NCI-H2196 treated with DMSO at 0.1 percent for 48 hours (cell line): ENCODE measurements at regions not wholly inside any gene's neighbourhood (a gene's known extent, or its start where the extent isn't known, plus 50 kb on each side); places are given as distances from the start of the nearest gene placed in this dataset.

Experiments used
- DNase-seq: peaks from one replicate; lab custom pipeline; 2025; ENCODE audit not compliant: unreplicated experiment; lab: John Stamatoyannopoulos, UW

DNA sequence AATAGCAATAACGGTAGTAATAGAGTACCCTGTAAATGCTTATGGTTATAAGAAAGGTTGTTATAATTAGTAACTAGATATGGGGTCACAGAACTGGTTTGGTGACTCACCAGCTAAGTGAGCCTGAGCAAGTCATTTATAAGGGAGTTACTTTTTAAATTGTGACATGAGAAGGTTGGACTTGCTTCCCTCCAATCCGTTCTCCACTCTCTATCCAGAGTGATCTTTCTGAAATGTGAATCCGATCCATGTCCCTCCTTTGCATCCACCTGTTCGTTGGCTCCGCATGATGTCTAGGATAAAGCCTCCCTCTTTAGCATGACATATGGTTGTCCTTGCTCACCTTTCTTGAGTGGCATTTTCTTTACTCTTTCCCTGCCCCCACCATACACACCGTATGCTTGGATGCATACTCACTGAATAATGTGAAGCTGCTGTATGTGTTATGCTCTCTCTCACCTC, 83.1 kb downstream of the CDC42EP3 start:
- no peak for DNase-seq

DNA sequence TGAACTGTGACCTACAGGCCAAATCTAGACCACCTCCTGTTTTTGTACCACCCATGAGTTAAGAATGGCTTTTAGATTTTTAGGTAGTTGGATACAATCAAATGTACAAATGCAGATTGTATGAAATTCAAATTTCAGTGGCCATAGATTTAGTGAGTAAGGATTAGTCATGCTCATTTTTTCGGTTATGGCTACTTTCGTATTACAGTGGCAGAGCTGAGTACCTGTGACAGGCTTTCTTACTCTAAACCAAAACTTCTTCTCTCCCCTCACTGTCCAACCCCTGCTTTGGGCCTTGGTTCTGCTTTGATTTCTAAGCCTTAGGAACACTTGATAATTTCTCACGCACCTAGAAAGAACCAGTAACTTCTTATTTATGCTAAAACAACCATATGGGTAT, 82.1 kb downstream of the CDC42EP3 start:
- no peak for DNase-seq

DNA sequence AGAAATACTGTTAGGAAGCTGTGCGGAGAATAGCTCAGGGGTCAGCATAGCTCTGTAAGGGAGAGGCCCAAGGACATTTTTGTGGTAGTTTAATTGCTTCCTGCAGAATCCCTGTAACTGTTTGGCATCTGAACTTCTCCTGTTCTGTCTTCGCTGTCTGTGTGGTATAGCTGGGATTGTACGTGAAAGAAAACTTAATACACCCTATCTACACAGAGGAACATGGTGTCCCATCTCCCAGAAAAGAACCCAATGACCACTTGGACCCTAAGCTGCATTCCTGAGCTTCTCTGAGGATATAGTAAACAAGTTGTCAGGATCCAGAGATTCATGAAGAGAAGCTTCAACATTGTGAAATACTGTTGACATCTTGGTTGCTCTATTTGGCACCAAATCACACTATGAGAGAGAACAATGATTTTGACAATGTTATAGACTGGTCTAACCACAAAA, 81.3 kb downstream of the CDC42EP3 start:
- DNase-seq: no peak
